OCI-LY7 (cell line): ENCODE measurements at regions not wholly inside any gene's neighbourhood (a gene's known extent, or its start where the extent isn't known, plus 50 kb on each side); places are given as distances from the start of the nearest gene placed in this dataset.

Experiments
- BruUV-seq: library from RNA; stranded (reverse); fragments of 400-500 nt; replicated peaks from 2 replicates; lab custom pipeline; 2021; lab: Mats Ljungman, UMichigan
- CTCF ChIA-PET: fragments of 300-600 bp; sonication (Branson Sonifier 250); formaldehyde crosslinking; loops from one replicate; lab custom pipeline; 2022; ENCODE audit warnings: antibody characterized with exemption; ENCODE audit not compliant: unreplicated experiment; lab: Charles Lee
- POLR2A ChIA-PET: fragments of 300-600 bp; sonication (Branson Sonifier 250); formaldehyde crosslinking; loops from one replicate; lab custom pipeline; 2022; ENCODE audit warnings: antibody characterized with exemption; lab: Charles Lee
- DNase-seq: peaks from one replicate; pipeline ENCODE4 v3.0.0-alpha.2; 2015; ENCODE audit warnings: low spot score
- H2AFZ ChIP-seq: fragments of 200-600 bp; sonication (generic), shearing (Covaris generic); 2 replicates; pipeline ENCODE4 v1.6.1; 2014; ENCODE audit warnings: mild to moderate bottlenecking, antibody characterized with exemption, low read length, moderate library complexity
- H3K27ac ChIP-seq: fragments of 200-600 bp; sonication (generic); 2 replicates; pipeline ENCODE4 v1.5.1; 2014; ENCODE audit warnings: mixed run types, low read depth, mild to moderate bottlenecking, moderate library complexity, low read length, inconsistent platforms; ENCODE audit not compliant: poor library complexity, severe bottlenecking
- H3K36me3 ChIP-seq: fragments of 200-600 bp; sonication (generic); 2 replicates; pipeline ENCODE4 v1.6.1; 2014; ENCODE audit warnings: mild to moderate bottlenecking, antibody characterized with exemption, low read length, moderate library complexity, mixed read lengths; ENCODE audit not compliant: insufficient read depth
- H3K4me1 ChIP-seq: fragments of 200-600 bp; sonication (generic); 2 replicates; pipeline ENCODE4 v1.5.1; 2014; ENCODE audit warnings: mild to moderate bottlenecking, low read length; ENCODE audit not compliant: insufficient read depth, poor library complexity, severe bottlenecking
- H3K4me2 ChIP-seq: fragments of 200-600 bp; sonication (generic); 2 replicates; pipeline ENCODE4 v1.6.1; 2014; ENCODE audit warnings: mild to moderate bottlenecking, low read length
- H3K4me3 ChIP-seq: fragments of 200-600 bp; sonication (generic); 2 replicates; pipeline ENCODE4 v1.5.1; 2014; ENCODE audit warnings: mild to moderate bottlenecking, low read depth, low read length; ENCODE audit not compliant: poor library complexity, severe bottlenecking
- H3K79me2 ChIP-seq: fragments of 200-600 bp; sonication (generic); 2 replicates; pipeline ENCODE4 v1.6.1; 2016; ENCODE audit warnings: low read depth, mild to moderate bottlenecking, low read length, moderate library complexity, mixed read lengths; ENCODE audit not compliant: insufficient read depth
- H3K9me2 ChIP-seq: fragments of 200-600 bp; sonication (generic); 2 replicates; pipeline ENCODE4 v1.6.1; 2016; ENCODE audit warnings: mild to moderate bottlenecking, low read length, mixed read lengths; ENCODE audit not compliant: insufficient read depth
- H3K9me3 ChIP-seq: fragments of 200-600 bp; sonication (generic); 2 replicates; pipeline ENCODE4 v1.6.1; 2014; ENCODE audit warnings: mild to moderate bottlenecking, mixed run types, low read length, mixed read lengths
- H4K20me1 ChIP-seq: fragments of 200-600 bp; sonication (generic); 2 replicates; pipeline ENCODE4 v1.6.1; 2014; ENCODE audit warnings: mild to moderate bottlenecking, antibody characterized with exemption, low read length, moderate library complexity, mixed read lengths; ENCODE audit not compliant: insufficient read depth
- EZH2phosphoT487 ChIP-seq: fragments of 200-600 bp; sonication (generic); IDR thresholded peaks from 2 replicates; pipeline ENCODE4 v1.6.1; 2018; ENCODE audit warnings: low read depth, borderline replicate concordance, mild to moderate bottlenecking, mixed run types, antibody characterized with exemption, low read length, moderate library complexity, mixed read lengths
- intact Hi-C: fragments of 100-400 bp; cut with micrococcal nuclease; formaldehyde crosslinking; loops from one replicate; pipeline ENCODE4 v1.10.0; 2022; ENCODE audit not compliant: unreplicated experiment
- TF ChIP-seq, protein P1 (sequence below): fragments of 200-600 bp; sonication (generic); conservative IDR thresholded peaks from 2 replicates; pipeline ENCODE4 v1.5.1; 2014; ENCODE audit warnings: mild to moderate bottlenecking, antibody characterized with exemption, low read length, moderate library complexity, mixed read lengths

DNA sequence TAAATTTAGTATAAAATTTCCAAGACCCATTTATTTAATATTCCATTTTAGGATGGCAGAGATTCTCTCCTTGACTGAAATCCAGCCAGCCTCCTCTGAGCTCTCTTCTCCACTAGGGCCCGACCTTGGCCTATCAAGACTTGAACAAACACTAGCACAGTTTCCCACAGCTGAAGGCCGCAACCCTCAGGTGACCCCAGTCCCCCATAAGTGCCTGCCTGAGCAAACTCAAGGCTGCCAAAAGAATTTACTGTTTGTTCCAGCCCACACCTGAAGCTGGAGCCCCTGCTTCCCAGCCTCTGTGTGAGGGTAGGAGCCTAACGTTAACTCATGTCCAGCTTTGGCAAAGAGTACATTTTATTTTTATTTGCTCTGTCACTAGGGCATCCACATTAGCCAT is 629.0 kb upstream of the ZFP42 start:
- Histone ChIP-seq H3K36me3 (no peaks in the 10 kb centered on the region), H3K4me1 (no peaks in the 10 kb centered on the region), H2AFZ (no peak overlapping the region), H3K4me3 (no peak overlapping the region), H3K9me2 (no peaks in the 10 kb centered on the region; the same call in 1 of the 2 replicates), H3K4me2 (no peak overlapping the region), H3K27ac (no peak overlapping the region), H3K79me2 (no peaks in the 10 kb centered on the region), H3K9me3 (no peaks in the 10 kb centered on the region), H4K20me1 (no peaks in the 10 kb centered on the region)
- no TSS peak for BruUV-seq
- intact Hi-C loops, result no loop called here
- TF ChIP-seq, protein P1, sequence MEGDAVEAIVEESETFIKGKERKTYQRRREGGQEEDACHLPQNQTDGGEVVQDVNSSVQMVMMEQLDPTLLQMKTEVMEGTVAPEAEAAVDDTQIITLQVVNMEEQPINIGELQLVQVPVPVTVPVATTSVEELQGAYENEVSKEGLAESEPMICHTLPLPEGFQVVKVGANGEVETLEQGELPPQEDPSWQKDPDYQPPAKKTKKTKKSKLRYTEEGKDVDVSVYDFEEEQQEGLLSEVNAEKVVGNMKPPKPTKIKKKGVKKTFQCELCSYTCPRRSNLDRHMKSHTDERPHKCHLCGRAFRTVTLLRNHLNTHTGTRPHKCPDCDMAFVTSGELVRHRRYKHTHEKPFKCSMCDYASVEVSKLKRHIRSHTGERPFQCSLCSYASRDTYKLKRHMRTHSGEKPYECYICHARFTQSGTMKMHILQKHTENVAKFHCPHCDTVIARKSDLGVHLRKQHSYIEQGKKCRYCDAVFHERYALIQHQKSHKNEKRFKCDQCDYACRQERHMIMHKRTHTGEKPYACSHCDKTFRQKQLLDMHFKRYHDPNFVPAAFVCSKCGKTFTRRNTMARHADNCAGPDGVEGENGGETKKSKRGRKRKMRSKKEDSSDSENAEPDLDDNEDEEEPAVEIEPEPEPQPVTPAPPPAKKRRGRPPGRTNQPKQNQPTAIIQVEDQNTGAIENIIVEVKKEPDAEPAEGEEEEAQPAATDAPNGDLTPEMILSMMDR, result no peak
- TF ChIP-seq EZH2phosphoT487, result no peak
- POLR2A ChIA-PET, result no interaction called here
- DNase-seq, result no peak
- CTCF ChIA-PET, result no interaction called here

DNA sequence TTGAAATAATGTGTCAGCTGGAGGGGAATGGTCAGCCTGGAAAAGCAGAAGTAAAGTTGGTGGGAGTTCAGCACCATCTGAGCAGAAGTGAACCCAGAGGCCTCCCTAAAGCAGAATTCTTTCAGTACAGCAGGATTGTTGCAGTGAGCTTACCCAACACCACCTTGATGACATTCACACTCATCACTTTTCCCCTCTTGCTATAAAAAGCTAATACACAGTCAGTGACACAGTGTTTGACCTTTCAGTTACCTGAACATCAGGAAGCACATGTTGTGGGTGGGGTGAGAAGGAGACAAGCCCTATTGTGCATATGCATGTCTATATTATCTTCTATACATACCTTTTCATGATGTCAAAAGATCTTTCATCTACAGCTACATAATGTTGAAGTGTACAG is 624.7 kb upstream of the ZFP42 start:
- intact Hi-C loops, result no loop called here
- ChIA-PET POLR2A (no interaction called here), CTCF (no interaction called here)

DNA sequence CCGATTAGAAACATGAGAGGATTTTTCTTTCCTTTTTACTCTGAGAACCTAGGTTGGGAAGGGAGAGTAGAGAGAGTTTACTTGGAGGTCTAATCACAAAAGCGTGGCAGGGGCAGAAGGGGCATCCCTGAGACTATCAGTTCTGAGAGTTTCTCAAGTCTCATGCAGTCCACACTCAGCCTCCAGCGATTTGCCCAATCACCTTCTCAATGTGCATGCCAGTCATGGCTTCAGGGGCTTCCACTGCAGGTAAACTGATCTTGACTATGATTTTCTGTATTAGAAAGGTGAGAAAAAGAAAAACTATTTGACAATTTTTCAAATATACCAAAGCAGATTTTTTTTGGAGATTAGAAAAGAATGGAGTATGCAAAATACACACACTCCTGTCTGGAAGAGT is 617.1 kb upstream of the ZFP42 start:
- Histone ChIP-seq H2AFZ (no peak overlapping the region), H3K4me2 (no peak overlapping the region), H3K9me2 (no peaks in the 10 kb centered on the region), H3K9me3 (no peaks in the 10 kb centered on the region), H3K27ac (no peak overlapping the region), H4K20me1 (no peaks in the 10 kb centered on the region), H3K4me1 (no peaks in the 10 kb centered on the region), H3K36me3 (no peaks in the 10 kb centered on the region), H3K79me2 (no peaks in the 10 kb centered on the region), H3K4me3 (no peak overlapping the region)
- DNase-seq, result no peak
- TF ChIP-seq, protein P1, result no peak
- TF ChIP-seq EZH2phosphoT487, result no peak
- no TSS peak for BruUV-seq
- POLR2A ChIA-PET, result interaction anchor here (0.6 to 2.1 kb wide), 2 partner anchors 15 to 1577 kb away, joined by 3 to 5 read pairs; no protein-coding TSS in a partner anchor
- CTCF ChIA-PET, result no interaction called here
- intact Hi-C loops, result no loop called here

More for the DNA sequence above, 624.7 kb upstream of the ZFP42 start:
- Histone ChIP-seq H3K36me3 (no peaks in the 10 kb centered on the region), H3K4me2 (no peak overlapping the region), H3K4me1 (no peaks in the 10 kb centered on the region), H3K27ac (no peak overlapping the region), H3K9me3 (no peaks in the 10 kb centered on the region), H3K79me2 (no peaks in the 10 kb centered on the region), H4K20me1 (no peaks in the 10 kb centered on the region), H2AFZ (no peak overlapping the region), H3K4me3 (no peak overlapping the region), H3K9me2 (no peaks in the 10 kb centered on the region; the same call in 1 of the 2 replicates)
- no peak for TF ChIP-seq EZH2phosphoT487
- TF ChIP-seq, protein P1, result no peak
- no peak for DNase-seq
- BruUV-seq, result no TSS peak
